PC-9 (cell line): ENCODE measurements at regions not wholly inside any gene's neighbourhood (a gene's known extent, or its start where the extent isn't known, plus 50 kb on each side); places are given as distances from the start of the nearest gene placed in this dataset.

Experiments
- BruUV-seq: library from RNA; stranded (reverse); fragments of 400-500 nt; replicated peaks from 2 replicates; lab custom pipeline; 2021; lab: Mats Ljungman, UMichigan
- CTCF ChIA-PET: fragments of 300-600 bp; sonication (Branson Sonifier 250); formaldehyde crosslinking; loops from one replicate; lab custom pipeline; 2022; ENCODE audit warnings: antibody characterized with exemption; lab: Charles Lee
- POLR2A ChIA-PET: fragments of 300-600 bp; sonication (Branson Sonifier 250); formaldehyde crosslinking; loops from one replicate; lab custom pipeline; 2022; ENCODE audit warnings: antibody characterized with exemption; ENCODE audit not compliant: unreplicated experiment; lab: Charles Lee
- DNase-seq, 2 experiments: peaks; one replicate each; pipeline versions ENCODE4 v3.0.0 to v3.0.0-alpha.2; 2015 to 2022; ENCODE audit warnings: mixed read lengths in 1 of 2
- H2AFZ ChIP-seq: fragments of 200-600 bp; sonication (generic); 2 replicates; pipeline ENCODE4 v1.8.1; 2017; ENCODE audit warnings: antibody characterized with exemption
- H3F3A ChIP-seq: fragments of 200-600 bp; sonication (generic); 2 replicates; pipeline ENCODE4 v1.8.1; 2017; ENCODE audit warnings: antibody characterized with exemption, mild to moderate bottlenecking, low read depth; ENCODE audit not compliant: insufficient read depth
- H3K27ac ChIP-seq: fragments of 200-600 bp; sonication (generic); 2 replicates; pipeline ENCODE4 v1.6.1; 2016; ENCODE audit warnings: mixed run types
- H3K27me3 ChIP-seq: fragments of 200-600 bp; sonication (generic); 2 replicates; pipeline ENCODE4 v1.6.1; 2016; ENCODE audit warnings: low read depth, mixed run types; ENCODE audit not compliant: insufficient read depth
- H3K36me3 ChIP-seq: fragments of 200-600 bp; sonication (generic); 2 replicates; pipeline ENCODE4 v1.6.1; 2016; ENCODE audit warnings: low read depth, mixed run types
- H3K4me1 ChIP-seq: fragments of 200-600 bp; sonication (generic); replicated peaks from 2 replicates; pipeline ENCODE4 v1.6.1; 2016; ENCODE audit warnings: mixed run types; ENCODE audit not compliant: insufficient read depth
- H3K4me2 ChIP-seq: fragments of 200-600 bp; sonication (generic); 2 replicates; pipeline ENCODE4 v1.6.1; 2017; ENCODE audit warnings: mixed run types
- H3K4me3 ChIP-seq: fragments of 200-600 bp; sonication (generic); 2 replicates; pipeline ENCODE4 v1.6.1; 2016; ENCODE audit warnings: mixed run types
- H3K79me2 ChIP-seq: fragments of 200-600 bp; sonication (generic); 2 replicates; pipeline ENCODE4 v1.6.1; 2017; ENCODE audit warnings: low read depth, mixed run types
- H3K9me2 ChIP-seq: fragments of 200-600 bp; sonication (generic); 2 replicates; pipeline ENCODE4 v1.8.1; 2017; ENCODE audit warnings: mild to moderate bottlenecking; ENCODE audit not compliant: insufficient read depth
- H3K9me3 ChIP-seq: fragments of 200-600 bp; sonication (generic); 2 replicates; pipeline ENCODE4 v1.8.1; 2016; ENCODE audit warnings: low read depth; ENCODE audit not compliant: insufficient read depth
- H4K20me1 ChIP-seq: fragments of 200-600 bp; sonication (generic); 2 replicates; pipeline ENCODE4 v1.8.1; 2017; ENCODE audit not compliant: insufficient read depth
- EZH2 ChIP-seq: fragments of 200-600 bp; sonication (generic); IDR thresholded peaks from 2 replicates; pipeline ENCODE4 v1.8.0; 2017; ENCODE audit warnings: antibody characterized with exemption, low read depth
- intact Hi-C: fragments of 100-400 bp; cut with micrococcal nuclease; formaldehyde crosslinking; loops from one replicate; pipeline ENCODE4 v1.10.0; 2022; ENCODE audit not compliant: unreplicated experiment
- TF ChIP-seq, protein P1 (sequence below): fragments of 200-600 bp; sonication (generic); conservative IDR thresholded peaks from 2 replicates; pipeline ENCODE4 v1.6.1; 2017; ENCODE audit warnings: mixed run types, antibody characterized with exemption, mild to moderate bottlenecking, moderate library complexity

DNA sequence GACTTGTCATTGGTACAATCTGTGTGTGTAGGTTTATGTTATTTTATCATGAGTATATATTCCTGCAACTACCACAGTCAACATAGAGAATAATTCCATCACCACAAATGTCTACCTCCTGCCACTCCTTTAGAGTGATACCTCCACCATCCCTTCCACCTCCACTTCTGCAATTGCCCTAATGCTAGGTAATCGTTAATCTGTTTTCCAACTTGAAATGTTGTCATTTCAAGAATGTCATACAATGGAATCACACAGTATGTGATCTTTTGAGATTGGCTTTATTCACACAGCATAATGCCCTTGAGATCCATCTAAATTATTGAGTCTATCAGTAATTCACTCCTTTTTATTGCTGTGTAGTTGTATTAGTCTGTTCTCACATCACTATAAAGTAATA, 414.8 kb upstream of the C16orf82 start:
- H3F3A ChIP-seq: no peaks in the 10 kb centered on the region
- POLR2A ChIA-PET: no interaction called here
- no peak overlapping the region for H3K4me3 ChIP-seq
- no peaks in the 10 kb centered on the region for H3K36me3 ChIP-seq
- H3K79me2 ChIP-seq: no peaks in the 10 kb centered on the region
- intact Hi-C loops: no loop called here
- no peaks in the 10 kb centered on the region for H3K9me3 ChIP-seq
- CTCF ChIA-PET: no interaction called here
- no TSS peak for BruUV-seq
- H3K27me3 ChIP-seq: peaks cover 12% of the 10 kb centered on the region; the same call in 1 of the 2 replicates
- H4K20me1 ChIP-seq: no peaks in the 10 kb centered on the region
- no peaks in the 10 kb centered on the region for H3K4me1 ChIP-seq
- H3K27ac ChIP-seq: no peak overlapping the region
- no peak for TF ChIP-seq EZH2
- TF ChIP-seq, protein P1, sequence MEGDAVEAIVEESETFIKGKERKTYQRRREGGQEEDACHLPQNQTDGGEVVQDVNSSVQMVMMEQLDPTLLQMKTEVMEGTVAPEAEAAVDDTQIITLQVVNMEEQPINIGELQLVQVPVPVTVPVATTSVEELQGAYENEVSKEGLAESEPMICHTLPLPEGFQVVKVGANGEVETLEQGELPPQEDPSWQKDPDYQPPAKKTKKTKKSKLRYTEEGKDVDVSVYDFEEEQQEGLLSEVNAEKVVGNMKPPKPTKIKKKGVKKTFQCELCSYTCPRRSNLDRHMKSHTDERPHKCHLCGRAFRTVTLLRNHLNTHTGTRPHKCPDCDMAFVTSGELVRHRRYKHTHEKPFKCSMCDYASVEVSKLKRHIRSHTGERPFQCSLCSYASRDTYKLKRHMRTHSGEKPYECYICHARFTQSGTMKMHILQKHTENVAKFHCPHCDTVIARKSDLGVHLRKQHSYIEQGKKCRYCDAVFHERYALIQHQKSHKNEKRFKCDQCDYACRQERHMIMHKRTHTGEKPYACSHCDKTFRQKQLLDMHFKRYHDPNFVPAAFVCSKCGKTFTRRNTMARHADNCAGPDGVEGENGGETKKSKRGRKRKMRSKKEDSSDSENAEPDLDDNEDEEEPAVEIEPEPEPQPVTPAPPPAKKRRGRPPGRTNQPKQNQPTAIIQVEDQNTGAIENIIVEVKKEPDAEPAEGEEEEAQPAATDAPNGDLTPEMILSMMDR: no peak
- no peak for DNase-seq
- no peaks in the 10 kb centered on the region for H3K9me2 ChIP-seq
- H3K4me2 ChIP-seq: no peak overlapping the region
- no peak overlapping the region for H2AFZ ChIP-seq

GRCh38 chr16:26658486-26658885, 408.2 kb upstream of the C16orf82 start:
- Histone ChIP-seq H3K9me2 (no peaks in the 10 kb centered on the region), H3K4me1 (no peaks in the 10 kb centered on the region), H4K20me1 (0 out of 2 replicates have a peak, but pooled peaks cover 3% of the 10 kb centered on the region), H3F3A (no peaks in the 10 kb centered on the region), H3K27me3 (peaks cover 10% of the 10 kb centered on the region; the same call in 1 of the 2 replicates), H3K79me2 (no peaks in the 10 kb centered on the region), H3K9me3 (no peaks in the 10 kb centered on the region), H2AFZ (no peak overlapping the region), H3K4me2 (no peak overlapping the region), H3K4me3 (no peak overlapping the region), H3K36me3 (no peaks in the 10 kb centered on the region), H3K27ac (no peak overlapping the region)
- no TSS peak for BruUV-seq
- intact Hi-C loops: no loop called here
- ChIA-PET CTCF (no interaction called here), POLR2A (no interaction called here)
- no peak for DNase-seq
- TF ChIP-seq, protein P1: no peak
- no peak for TF ChIP-seq EZH2

DNA sequence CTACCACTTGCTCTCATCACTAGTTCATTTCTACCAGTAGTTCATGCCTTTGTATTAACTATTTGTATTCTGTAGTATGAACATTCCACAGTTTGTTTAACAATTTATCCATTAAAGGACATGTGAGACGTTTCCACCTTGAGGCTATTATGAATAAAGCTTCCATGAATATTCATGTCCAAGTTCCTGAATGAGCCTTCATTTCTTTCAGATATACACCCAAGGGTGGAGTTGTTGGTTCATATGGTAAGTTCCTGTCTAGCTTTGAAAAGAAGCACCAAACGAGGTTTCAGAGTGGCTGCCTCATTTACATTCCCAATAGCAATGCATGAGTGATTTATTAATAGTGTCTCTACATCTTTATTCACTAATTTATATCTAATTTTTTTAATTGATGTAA, 407.8 kb upstream of the C16orf82 start:
- DNase-seq: no peak
- Histone ChIP-seq H3F3A (no peaks in the 10 kb centered on the region), H3K79me2 (no peaks in the 10 kb centered on the region), H3K4me2 (no peak overlapping the region), H3K9me3 (no peaks in the 10 kb centered on the region), H3K4me3 (no peak overlapping the region), H3K4me1 (no peaks in the 10 kb centered on the region), H3K27me3 (peaks cover 5% of the 10 kb centered on the region; the same call in 1 of the 2 replicates), H2AFZ (no peak overlapping the region), H4K20me1 (0 out of 2 replicates have a peak, but pooled peaks cover 3% of the 10 kb centered on the region), H3K27ac (no peak overlapping the region), H3K9me2 (no peaks in the 10 kb centered on the region), H3K36me3 (no peaks in the 10 kb centered on the region)
- ChIA-PET CTCF (no interaction called here), POLR2A (no interaction called here)
- TF ChIP-seq, protein P1: no peak
- TF ChIP-seq EZH2: no peak
- intact Hi-C loops: no loop called here
- no TSS peak for BruUV-seq
